SU-DHL-6 (cell line): ENCODE measurements at regions not wholly inside any gene's neighbourhood (a gene's known extent, or its start where the extent isn't known, plus 50 kb on each side); places are given as distances from the start of the nearest gene placed in this dataset.

Experiments
- EZH2phosphoT487 ChIP-seq: fragments of 200-600 bp; sonication (generic), shearing (Covaris generic); conservative IDR thresholded peaks from 2 replicates; pipeline ENCODE4 v1.6.1; 2018; ENCODE audit warnings: mild to moderate bottlenecking, antibody characterized with exemption, low read length, moderate library complexity, mixed read lengths
- TF ChIP-seq, protein P1 (sequence below): fragments of 200-600 bp; sonication (generic); IDR thresholded peaks from one replicate; pipeline ENCODE4 v1.5.1; 2017; ENCODE audit warnings: antibody characterized with exemption, mild to moderate bottlenecking, low read length, moderate library complexity; ENCODE audit not compliant: insufficient read depth, poor library complexity, severe bottlenecking

DNA sequence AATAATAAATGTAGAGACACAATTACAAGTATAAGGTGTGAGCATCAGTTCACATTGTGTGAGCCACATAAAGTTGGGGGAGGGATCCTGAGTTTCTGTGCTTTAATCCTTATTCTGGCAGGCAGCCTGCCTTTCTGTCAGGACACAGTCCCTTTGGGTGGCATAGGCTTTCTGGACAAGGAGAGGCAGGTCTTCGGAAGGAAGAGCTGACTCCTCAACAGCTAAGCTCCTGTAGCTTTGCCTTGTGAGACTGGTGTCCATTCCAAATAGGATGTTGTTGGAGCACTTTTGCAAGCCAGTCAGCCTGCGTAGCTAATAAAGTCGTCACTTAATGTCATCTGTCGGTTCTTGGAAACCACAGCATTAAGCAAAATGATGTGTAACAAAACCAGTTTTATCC, 151.9 kb upstream of the MCTP2 start:
- TF ChIP-seq, protein P1, sequence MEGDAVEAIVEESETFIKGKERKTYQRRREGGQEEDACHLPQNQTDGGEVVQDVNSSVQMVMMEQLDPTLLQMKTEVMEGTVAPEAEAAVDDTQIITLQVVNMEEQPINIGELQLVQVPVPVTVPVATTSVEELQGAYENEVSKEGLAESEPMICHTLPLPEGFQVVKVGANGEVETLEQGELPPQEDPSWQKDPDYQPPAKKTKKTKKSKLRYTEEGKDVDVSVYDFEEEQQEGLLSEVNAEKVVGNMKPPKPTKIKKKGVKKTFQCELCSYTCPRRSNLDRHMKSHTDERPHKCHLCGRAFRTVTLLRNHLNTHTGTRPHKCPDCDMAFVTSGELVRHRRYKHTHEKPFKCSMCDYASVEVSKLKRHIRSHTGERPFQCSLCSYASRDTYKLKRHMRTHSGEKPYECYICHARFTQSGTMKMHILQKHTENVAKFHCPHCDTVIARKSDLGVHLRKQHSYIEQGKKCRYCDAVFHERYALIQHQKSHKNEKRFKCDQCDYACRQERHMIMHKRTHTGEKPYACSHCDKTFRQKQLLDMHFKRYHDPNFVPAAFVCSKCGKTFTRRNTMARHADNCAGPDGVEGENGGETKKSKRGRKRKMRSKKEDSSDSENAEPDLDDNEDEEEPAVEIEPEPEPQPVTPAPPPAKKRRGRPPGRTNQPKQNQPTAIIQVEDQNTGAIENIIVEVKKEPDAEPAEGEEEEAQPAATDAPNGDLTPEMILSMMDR = no peak
- no peak for TF ChIP-seq EZH2phosphoT487
